Body of pancreas (tissue), 4 donors: ENCODE measurements at regions not wholly inside any gene's neighbourhood (a gene's known extent, or its start where the extent isn't known, plus 50 kb on each side); places are given as distances from the start of the nearest gene placed in this dataset.

Experiments used
- ATAC-seq: fragments of 150-250 bp; one replicate; pipeline ENCODE4 v1.9.1; 2016
- DNase-seq, 4 donors: peaks; one replicate each; pipeline ENCODE4 v3.0.0-alpha.2; 2019
- H3K27ac ChIP-seq, 4 donors: fragments of 200-600 bp; sonication (generic); 1 replicate in 3 of 4; 2 replicates in 1 of 4; pipeline versions ENCODE4 v1.5.1 to v1.6.1; 2016 to 2019; ENCODE audit warnings: mild to moderate bottlenecking in 1 of 4, mixed read lengths in 1 of 4, moderate library complexity in 1 of 4
- H3K27me3 ChIP-seq, 2 donors: fragments of 200-600 bp; sonication (generic); one replicate each; pipeline ENCODE4 v1.6.0; 2016; ENCODE audit warnings: mild to moderate bottlenecking in 1 of 2
- H3K36me3 ChIP-seq, 2 donors: fragments of 200-600 bp; sonication (generic); replicated peaks in 1 of 2; 2 replicates each; pipeline ENCODE4 v1.5.1; 2016; ENCODE audit warnings: low read depth in 2 of 2; ENCODE audit not compliant: insufficient read depth in 1 of 2
- H3K4me1 ChIP-seq: fragments of 200-600 bp; sonication (generic); one replicate; pipeline ENCODE4 v1.6.0; 2016
- H3K4me3 ChIP-seq, 2 donors: fragments of 200-600 bp; sonication (generic); 1 replicate in 1 of 2; 2 replicates in 1 of 2; pipeline ENCODE4 v1.5.1; 2016 to 2019
- H3K9me3 ChIP-seq, 3 donors: fragments of 200-600 bp; sonication (generic); 1 replicate in 2 of 3; 2 replicates in 1 of 3; pipeline ENCODE4 v1.5.1; 2016
- CTCF ChIP-seq, 7 experiments: fragments of 450-650 bp in 4 of 7; fragments of 200-600 bp in 3 of 7; sonication (generic) in 3 of 7; IDR thresholded peaks; one replicate each; pipeline ENCODE4 v1.5.1; 2016 to 2019; ENCODE audit warnings: antibody characterized with exemption in 7 of 7
- POLR2A ChIP-seq, 3 donors: fragments of 450-650 bp; IDR thresholded peaks; one replicate each; pipeline ENCODE4 v1.6.1; 2016; ENCODE audit warnings: antibody characterized with exemption in 3 of 3, mild to moderate bottlenecking in 2 of 3
- WGBS, 2 donors: methylation state at CpG; one replicate each; pipeline ENCODE4 v1.1.5; 2017; 5-methylcytosine and 5-hydroxymethylcytosine counted together
- intact Hi-C: fragments of 100-400 bp; cut with DNase I; formaldehyde crosslinking; loops from one replicate; pipeline ENCODE4 v1.15.1; 2023

- WGBS, 2 donors = 82 to 86% methylated on average over 3 of the region's 3 CpGs
- ATAC-seq (no peak), DNase-seq (no peak)
- Histone ChIP-seq H3K4me1 (no peaks in the 10 kb centered on the region), H3K27me3 (no peaks in the 10 kb centered on the region), H3K4me3 (no peak overlapping the region), H3K27ac (no peak overlapping the region), H3K9me3 (no peaks in the 10 kb centered on the region), H3K36me3 (no peaks in the 10 kb centered on the region)
- intact Hi-C loops = no loop called here
- TF ChIP-seq POLR2A (IDR thresholded peaks at IDR 0.05) (no peak), CTCF (IDR thresholded peaks at IDR 0.05) (no peak)
Observed at GRCh38 chr9:16319646-16320045, 550.8 kb downstream of the BNC2 start.

- intact Hi-C loops = no loop called here
- H3K27me3 ChIP-seq = no peaks in the 10 kb centered on the region
- H3K27ac ChIP-seq = no peak overlapping the region
- no peaks in the 10 kb centered on the region for H3K36me3 ChIP-seq
- TF ChIP-seq CTCF (IDR thresholded peaks at IDR 0.05) (no peak), POLR2A (IDR thresholded peaks at IDR 0.05) (no peak)
- no peak for ATAC-seq
- no peaks in the 10 kb centered on the region for H3K9me3 ChIP-seq
- WGBS, 2 donors = 82 to 91% methylated on average over 5 of the region's 5 CpGs
- no peak for DNase-seq
- no peak overlapping the region for H3K4me3 ChIP-seq
- no peaks in the 10 kb centered on the region for H3K4me1 ChIP-seq
Observed at GRCh38 chr9:16320338-16320902, 550.0 kb downstream of the BNC2 start.

GRCh38 chr9:16321461-16322119 is 548.9 kb downstream of the BNC2 start:
- Histone ChIP-seq H3K27ac (no peak overlapping the region), H3K4me1 (no peaks in the 10 kb centered on the region), H3K36me3 (no peaks in the 10 kb centered on the region), H3K27me3 (no peaks in the 10 kb centered on the region), H3K4me3 (no peak overlapping the region), H3K9me3 (no peaks in the 10 kb centered on the region)
- no peak for ATAC-seq
- 51 to 60% methylated on average over 7 of the region's 7 CpGs for WGBS, 2 donors
- DNase-seq = peak in 1 of 4 donors; percentile 17
- intact Hi-C loops = no loop called here
- TF ChIP-seq CTCF (IDR thresholded peaks at IDR 0.05) (no peak), POLR2A (IDR thresholded peaks at IDR 0.05) (no peak)

- H3K9me3 ChIP-seq = no peaks in the 10 kb centered on the region
- H3K4me1 ChIP-seq = no peaks in the 10 kb centered on the region
- ATAC-seq = no peak
- intact Hi-C loops = no loop called here
- DNase-seq = no peak
- WGBS, 2 donors = 56 to 61% methylated on average over 4 to 6 of the region's 6 CpGs
- H3K36me3 ChIP-seq = no peaks in the 10 kb centered on the region
- H3K4me3 ChIP-seq = no peak overlapping the region
- no peaks in the 10 kb centered on the region for H3K27me3 ChIP-seq
- H3K27ac ChIP-seq = no peak overlapping the region
- TF ChIP-seq POLR2A (IDR thresholded peaks at IDR 0.05) (no peak), CTCF (IDR thresholded peaks at IDR 0.05) (no peak)
Observed at GRCh38 chr9:16322849-16323248, 547.6 kb downstream of the BNC2 start.

GRCh38 chr9:16325966-16326365 is 544.5 kb downstream of the BNC2 start:
- Histone ChIP-seq H3K9me3 (no peaks in the 10 kb centered on the region), H3K27ac (no peak overlapping the region), H3K36me3 (no peaks in the 10 kb centered on the region), H3K27me3 (no peaks in the 10 kb centered on the region), H3K4me1 (no peaks in the 10 kb centered on the region), H3K4me3 (no peak overlapping the region)
- WGBS, 2 donors = 78 to 88% methylated on average over 3 to 6 of the region's 6 CpGs
- DNase-seq = no peak
- intact Hi-C loops = no loop called here
- TF ChIP-seq POLR2A (IDR thresholded peaks at IDR 0.05) (no peak), CTCF (IDR thresholded peaks at IDR 0.05) (no peak)
- ATAC-seq = no peak
